ENCODE measurements at regions not wholly inside any gene's neighbourhood (a gene's known extent, or its start where the extent isn't known, plus 50 kb on each side); places are given as distances from the start of the nearest gene placed in this dataset.

- TF ChIP-seq, protein P1, sequence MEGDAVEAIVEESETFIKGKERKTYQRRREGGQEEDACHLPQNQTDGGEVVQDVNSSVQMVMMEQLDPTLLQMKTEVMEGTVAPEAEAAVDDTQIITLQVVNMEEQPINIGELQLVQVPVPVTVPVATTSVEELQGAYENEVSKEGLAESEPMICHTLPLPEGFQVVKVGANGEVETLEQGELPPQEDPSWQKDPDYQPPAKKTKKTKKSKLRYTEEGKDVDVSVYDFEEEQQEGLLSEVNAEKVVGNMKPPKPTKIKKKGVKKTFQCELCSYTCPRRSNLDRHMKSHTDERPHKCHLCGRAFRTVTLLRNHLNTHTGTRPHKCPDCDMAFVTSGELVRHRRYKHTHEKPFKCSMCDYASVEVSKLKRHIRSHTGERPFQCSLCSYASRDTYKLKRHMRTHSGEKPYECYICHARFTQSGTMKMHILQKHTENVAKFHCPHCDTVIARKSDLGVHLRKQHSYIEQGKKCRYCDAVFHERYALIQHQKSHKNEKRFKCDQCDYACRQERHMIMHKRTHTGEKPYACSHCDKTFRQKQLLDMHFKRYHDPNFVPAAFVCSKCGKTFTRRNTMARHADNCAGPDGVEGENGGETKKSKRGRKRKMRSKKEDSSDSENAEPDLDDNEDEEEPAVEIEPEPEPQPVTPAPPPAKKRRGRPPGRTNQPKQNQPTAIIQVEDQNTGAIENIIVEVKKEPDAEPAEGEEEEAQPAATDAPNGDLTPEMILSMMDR (IDR thresholded peaks at IDR 0.05): no peak
- no peak for TF ChIP-seq POLR2A (IDR thresholded peaks at IDR 0.05)
Measured at GRCh38 chr9:106697750-106698502, 165.0 kb upstream of the ZNF462 start.
